Mesothelial cell of epicardium (in vitro differentiated cells): ENCODE measurements at regions not wholly inside any gene's neighbourhood (a gene's known extent, or its start where the extent isn't known, plus 50 kb on each side); places are given as distances from the start of the nearest gene placed in this dataset.
A peak's percentile ranks its signal among the peaks of the same experiment; 100 is the strongest.

Experiments
- DNase-seq, 2 experiments: peaks; one replicate each; pipeline ENCODE4 v3.0.0; 2021; ENCODE audit warnings: low spot score in 2 of 2; ENCODE audit not compliant: unreplicated experiment in 2 of 2
- H3K27ac Mint-ChIP-seq: 2 replicates; pipeline ENCODE4 v1.8.0; 2021; ENCODE audit warnings: mixed read lengths
- H3K27me3 Mint-ChIP-seq: 2 replicates; pipeline ENCODE4 v1.8.0; 2021; ENCODE audit warnings: low read depth, mixed read lengths
- H3K36me3 Mint-ChIP-seq: 2 replicates; pipeline ENCODE4 v1.8.0; 2021; ENCODE audit warnings: mixed read lengths
- H3K4me1 Mint-ChIP-seq: 2 replicates; pipeline ENCODE4 v1.8.0; 2021; ENCODE audit warnings: mixed read lengths
- H3K4me3 Mint-ChIP-seq: 2 replicates; pipeline ENCODE4 v1.8.0; 2021; ENCODE audit warnings: mild to moderate bottlenecking, moderate library complexity, mixed read lengths
- H3K9me3 Mint-ChIP-seq: 2 replicates; pipeline ENCODE4 v1.8.0; 2021; ENCODE audit warnings: mixed read lengths
- TF ChIP-seq, protein P1 (sequence below): fragments of 200-600 bp; sonication (generic); IDR thresholded peaks from one replicate; pipeline ENCODE4 v1.5.0; 2021; ENCODE audit warnings: antibody characterized with exemption; ENCODE audit not compliant: unreplicated experiment

DNA sequence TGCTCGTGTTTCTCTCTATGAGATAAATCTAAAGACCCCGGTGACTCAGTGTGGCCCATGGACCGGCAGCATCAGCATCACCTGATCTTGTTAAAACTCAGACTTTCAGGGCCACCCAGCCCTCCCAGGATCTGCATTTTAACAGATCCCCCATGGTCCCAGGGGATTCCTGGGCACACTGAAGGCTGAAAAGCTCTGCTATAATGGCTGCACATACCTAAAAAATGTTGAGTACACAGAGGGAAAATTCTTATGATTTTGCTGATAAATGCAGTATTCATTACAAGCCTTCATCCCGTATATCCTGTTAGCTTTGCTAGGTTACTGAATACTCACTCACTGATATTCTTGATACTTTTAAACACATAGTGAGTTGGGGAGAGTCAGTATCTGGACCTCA, 200.5 kb downstream of the MYLK4 start:
- TF ChIP-seq, protein P1, sequence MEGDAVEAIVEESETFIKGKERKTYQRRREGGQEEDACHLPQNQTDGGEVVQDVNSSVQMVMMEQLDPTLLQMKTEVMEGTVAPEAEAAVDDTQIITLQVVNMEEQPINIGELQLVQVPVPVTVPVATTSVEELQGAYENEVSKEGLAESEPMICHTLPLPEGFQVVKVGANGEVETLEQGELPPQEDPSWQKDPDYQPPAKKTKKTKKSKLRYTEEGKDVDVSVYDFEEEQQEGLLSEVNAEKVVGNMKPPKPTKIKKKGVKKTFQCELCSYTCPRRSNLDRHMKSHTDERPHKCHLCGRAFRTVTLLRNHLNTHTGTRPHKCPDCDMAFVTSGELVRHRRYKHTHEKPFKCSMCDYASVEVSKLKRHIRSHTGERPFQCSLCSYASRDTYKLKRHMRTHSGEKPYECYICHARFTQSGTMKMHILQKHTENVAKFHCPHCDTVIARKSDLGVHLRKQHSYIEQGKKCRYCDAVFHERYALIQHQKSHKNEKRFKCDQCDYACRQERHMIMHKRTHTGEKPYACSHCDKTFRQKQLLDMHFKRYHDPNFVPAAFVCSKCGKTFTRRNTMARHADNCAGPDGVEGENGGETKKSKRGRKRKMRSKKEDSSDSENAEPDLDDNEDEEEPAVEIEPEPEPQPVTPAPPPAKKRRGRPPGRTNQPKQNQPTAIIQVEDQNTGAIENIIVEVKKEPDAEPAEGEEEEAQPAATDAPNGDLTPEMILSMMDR = no peak
- Mint-ChIP-seq H3K4me3 (no peak overlapping the region), H3K9me3 (peaks cover 6% of the 10 kb centered on the region), H3K4me1 (peaks cover 13% of the 10 kb centered on the region), H3K27me3 (no peaks in the 10 kb centered on the region), H3K27ac (no peak overlapping the region), H3K36me3 (no peaks in the 10 kb centered on the region)
- DNase-seq = no peak

DNA sequence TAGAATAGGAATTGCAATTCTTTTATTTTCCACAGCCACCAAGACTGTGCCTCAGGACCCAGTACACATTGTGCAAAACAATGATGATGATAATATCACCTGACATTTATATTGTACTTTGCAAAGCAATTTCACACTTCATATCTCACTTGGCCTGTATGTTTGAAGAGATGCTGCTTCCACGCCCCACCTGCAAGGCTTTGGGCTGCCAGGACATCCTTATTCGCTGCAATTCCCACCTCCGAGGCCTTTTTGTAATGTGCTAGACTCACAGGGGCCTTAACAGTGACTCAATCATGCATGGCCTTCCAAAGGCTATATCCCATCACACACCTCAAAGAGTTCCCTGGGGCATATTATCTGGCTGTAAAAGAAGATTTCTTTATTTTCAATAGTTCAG, 200.9 kb downstream of the MYLK4 start:
- H3K27ac Mint-ChIP-seq = no peak overlapping the region
- no peaks in the 10 kb centered on the region for H3K27me3 Mint-ChIP-seq
- DNase-seq = no peak

DNA sequence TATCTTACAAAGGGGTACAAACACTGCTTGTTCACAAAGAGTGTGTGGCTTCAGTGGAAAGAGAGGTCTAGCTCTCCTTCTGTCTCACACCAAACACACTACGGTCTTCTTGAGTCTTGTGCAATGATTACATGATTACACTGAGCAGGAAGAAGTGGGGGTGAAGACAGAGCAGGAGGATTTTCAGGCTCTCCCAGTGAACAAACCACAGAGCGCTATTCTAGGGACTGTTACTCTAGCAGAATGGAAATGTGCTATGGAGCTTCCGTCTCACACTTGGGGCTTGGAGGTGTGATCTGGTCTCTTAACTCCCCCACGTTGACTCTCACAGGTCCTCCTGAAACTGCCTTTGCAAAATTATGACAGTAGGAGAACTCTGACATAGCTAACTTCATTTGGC, 203.4 kb downstream of the MYLK4 start:
- H3K27me3 Mint-ChIP-seq = no peaks in the 10 kb centered on the region
- DNase-seq = no peak
- peaks cover 2% of the 10 kb centered on the region for H3K36me3 Mint-ChIP-seq
- peaks cover 16% of the 10 kb centered on the region for H3K9me3 Mint-ChIP-seq
- H3K4me3 Mint-ChIP-seq = no peak overlapping the region
- no peak overlapping the region for H3K27ac Mint-ChIP-seq
- peaks cover 12% of the 10 kb centered on the region for H3K4me1 Mint-ChIP-seq
- TF ChIP-seq, protein P1 = no peak

More for the DNA sequence above, 200.9 kb downstream of the MYLK4 start:
- no peak overlapping the region for H3K4me3 Mint-ChIP-seq
- TF ChIP-seq, protein P1 = no peak
- peaks cover 11% of the 10 kb centered on the region for H3K4me1 Mint-ChIP-seq
- no peaks in the 10 kb centered on the region for H3K36me3 Mint-ChIP-seq
- peaks cover 6% of the 10 kb centered on the region for H3K9me3 Mint-ChIP-seq

DNA sequence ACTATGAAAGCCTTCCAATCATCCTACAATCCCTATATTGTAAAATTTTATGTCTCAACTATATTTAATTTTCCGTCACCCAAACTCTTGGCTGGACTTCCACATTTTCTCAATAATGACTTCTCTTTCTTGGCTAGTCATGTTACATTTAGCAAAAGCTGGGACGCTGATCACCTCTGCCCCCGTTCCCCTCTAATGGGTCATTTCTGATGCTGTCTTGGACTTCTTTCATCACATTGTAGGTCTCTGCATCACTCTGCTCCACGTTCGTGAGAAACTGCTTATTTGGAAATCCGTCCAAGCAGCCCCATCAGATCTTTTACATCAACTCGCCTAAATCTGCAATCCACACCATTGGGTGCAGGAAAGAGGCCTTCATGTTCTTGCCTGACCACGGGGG, 203.8 kb downstream of the MYLK4 start:
- Mint-ChIP-seq H3K27ac (no peak overlapping the region), H3K36me3 (peaks cover 2% of the 10 kb centered on the region), H3K9me3 (peaks cover 16% of the 10 kb centered on the region), H3K27me3 (no peaks in the 10 kb centered on the region), H3K4me3 (no peak overlapping the region), H3K4me1 (peaks cover 12% of the 10 kb centered on the region)
- TF ChIP-seq, protein P1 = no peak
- no peak for DNase-seq

DNA sequence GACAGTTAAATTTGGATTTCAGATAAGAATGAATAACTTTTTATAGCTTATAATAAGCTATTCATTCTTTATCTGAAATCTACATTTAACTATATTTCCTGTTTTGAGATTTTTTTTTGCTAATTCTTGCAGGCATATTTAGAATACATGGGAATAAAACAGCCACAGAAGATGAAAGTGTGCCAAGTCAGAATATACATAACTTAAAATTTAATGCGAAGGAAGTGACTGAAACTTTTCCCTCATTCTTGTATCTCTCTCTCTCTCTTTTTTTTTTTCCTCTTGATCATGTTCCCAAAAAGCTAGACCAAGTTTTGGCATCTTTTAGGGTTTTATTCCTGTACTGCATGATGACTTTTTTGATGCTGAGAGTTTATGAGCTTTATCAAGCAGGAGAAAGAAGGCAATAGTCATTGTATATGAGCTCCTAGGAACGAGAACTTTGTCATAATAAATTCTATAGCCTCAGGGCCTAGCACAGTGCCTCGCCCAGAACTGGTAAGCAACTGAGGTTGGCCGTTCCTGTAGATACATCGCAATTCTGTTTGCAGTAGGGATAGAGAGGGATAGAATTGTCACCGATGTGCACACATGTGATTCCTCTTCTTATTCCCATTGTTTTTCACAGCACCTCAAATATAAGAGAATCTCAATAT, 205.2 kb downstream of the MYLK4 start:
- TF ChIP-seq, protein P1 = no peak
- H3K4me3 Mint-ChIP-seq = no peak overlapping the region
- H3K4me1 Mint-ChIP-seq = peaks cover 17% of the 10 kb centered on the region
- H3K36me3 Mint-ChIP-seq = peaks cover 2% of the 10 kb centered on the region
- no peak for DNase-seq
- H3K27me3 Mint-ChIP-seq = no peaks in the 10 kb centered on the region
- peaks cover 16% of the 10 kb centered on the region for H3K9me3 Mint-ChIP-seq
- no peak overlapping the region for H3K27ac Mint-ChIP-seq

DNA sequence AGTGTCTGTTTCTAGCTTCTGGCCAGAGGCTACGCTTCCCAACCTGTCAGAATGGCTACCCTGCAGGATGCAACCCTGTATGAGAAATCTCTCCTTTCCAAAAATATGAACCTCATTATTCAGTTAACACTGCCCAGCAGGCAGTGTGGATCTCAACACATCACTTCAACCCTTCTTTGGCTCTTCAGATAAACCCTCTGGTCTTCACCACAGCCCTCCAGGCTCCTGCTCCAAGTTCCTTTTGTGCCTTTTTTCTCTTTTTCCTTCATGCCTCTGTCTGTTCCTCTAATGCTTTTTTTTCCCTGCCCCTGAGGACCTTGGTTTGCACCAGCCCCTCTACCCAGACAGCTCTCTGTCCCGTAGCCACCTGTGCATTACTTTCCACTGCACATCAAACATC, 207.4 kb downstream of the MYLK4 start:
- Mint-ChIP-seq H3K27me3 (no peaks in the 10 kb centered on the region), H3K4me3 (no peak overlapping the region), H3K4me1 (peaks cover 17% of the 10 kb centered on the region), H3K36me3 (peaks cover 2% of the 10 kb centered on the region), H3K27ac (peak overlapping the region; percentile 59), H3K9me3 (peaks cover 11% of the 10 kb centered on the region)
- TF ChIP-seq, protein P1 = no peak
- no peak for DNase-seq
